IMR-90 (cell line): ENCODE measurements at regions not wholly inside any gene's neighbourhood (a gene's known extent, or its start where the extent isn't known, plus 50 kb on each side); places are given as distances from the start of the nearest gene placed in this dataset.

Source experiments
- ATAC-seq: fragments of 200-7000 bp; cut with Tn5 transposase; 2 replicates; pipeline ENCODE4 v1.9.1; 2020; ENCODE audit warnings: low read depth, mild to moderate bottlenecking, moderate library complexity
- BruUV-seq: library from RNA; stranded (reverse); fragments of 400-500 nt; replicated peaks from 2 replicates; lab custom pipeline; 2021; lab: Mats Ljungman, UMichigan
- CTCF ChIA-PET: fragments of 300-600 bp; formaldehyde crosslinking; extraction: SDS; loops from one replicate; lab custom pipeline; 2021; ENCODE audit warnings: antibody characterized with exemption; lab: Yijun Ruan, JAX
- POLR2A ChIA-PET: fragments of 300-600 bp; sonication (Branson Sonifier 250); formaldehyde crosslinking; loops from one replicate; lab custom pipeline; 2022; ENCODE audit warnings: antibody characterized with exemption; ENCODE audit not compliant: unreplicated experiment; lab: Charles Lee
- DNase-seq: peaks from one replicate; pipeline ENCODE4 v3.0.0; 2013
- H2AFZ ChIP-seq: replicated peaks from 2 replicates; pipeline ENCODE3; 2013; ENCODE audit warnings: low read length, mild to moderate bottlenecking; ENCODE audit not compliant: poor library complexity
- H2AK5ac ChIP-seq: 2 replicates; pipeline ENCODE4 v1.6.1; 2013; ENCODE audit warnings: low read depth, low read length, inconsistent platforms
- H2AK9ac ChIP-seq: replicated peaks from 2 replicates; pipeline ENCODE3; 2013; ENCODE audit warnings: mild to moderate bottlenecking, low read depth, low read length, moderate library complexity; ENCODE audit not compliant: poor library complexity
- H2BK120ac ChIP-seq: 2 replicates; pipeline ENCODE4 v1.6.1; 2013; ENCODE audit warnings: low read depth, low read length, inconsistent platforms
- H2BK15ac ChIP-seq: 3 replicates; pipeline ENCODE4 v1.6.1; 2013; ENCODE audit warnings: low read depth, low read length, inconsistent platforms
- H2BK20ac ChIP-seq: 2 replicates; pipeline ENCODE4 v1.6.1; 2013; ENCODE audit warnings: low read depth, mild to moderate bottlenecking, inconsistent platforms, low read length, moderate library complexity
- H2BK5ac ChIP-seq: 2 replicates; pipeline ENCODE4 v1.6.1; 2013; ENCODE audit warnings: mild to moderate bottlenecking, low read depth, low read length, inconsistent platforms; ENCODE audit not compliant: poor library complexity, severe bottlenecking
- H3K14ac ChIP-seq: replicated peaks from 2 replicates; pipeline ENCODE4 v1.6.1; 2013; ENCODE audit warnings: low read depth, low read length, inconsistent platforms
- H3K18ac ChIP-seq: 2 replicates; pipeline ENCODE4 v1.6.1; 2013; ENCODE audit warnings: low read depth, low read length, control low read depth
- H3K23ac ChIP-seq: 2 replicates; pipeline ENCODE4 v1.6.1; 2013; ENCODE audit warnings: low read depth, low read length, inconsistent platforms
- H3K27ac ChIP-seq: 2 replicates; pipeline ENCODE4 v1.5.1; 2013; ENCODE audit warnings: mild to moderate bottlenecking, control low read depth, low read length; ENCODE audit not compliant: insufficient read depth
- H3K27me3 ChIP-seq: 2 replicates; pipeline ENCODE4 v1.6.1; 2013; ENCODE audit warnings: low read length; ENCODE audit not compliant: control insufficient read depth, insufficient read depth
- H3K36me3 ChIP-seq: 2 replicates; pipeline ENCODE4 v1.6.1; 2013; ENCODE audit warnings: low read length, mixed read lengths; ENCODE audit not compliant: control insufficient read depth, insufficient read depth
- H3K4ac ChIP-seq: 2 replicates; pipeline ENCODE4 v1.6.1; 2013; ENCODE audit warnings: low read depth, low read length, inconsistent platforms
- H3K4me1 ChIP-seq: 2 replicates; pipeline ENCODE4 v1.6.1; 2013; ENCODE audit warnings: low read length, mixed read lengths; ENCODE audit not compliant: control insufficient read depth, insufficient read depth
- H3K4me2 ChIP-seq: 2 replicates; pipeline ENCODE4 v1.6.1; 2013; ENCODE audit warnings: low read depth, mild to moderate bottlenecking, control low read depth, low read length, moderate library complexity
- H3K4me3 ChIP-seq: 2 replicates; pipeline ENCODE4 v1.5.1; 2013; ENCODE audit warnings: low read depth, mild to moderate bottlenecking, control low read depth, low read length, moderate library complexity; ENCODE audit not compliant: insufficient read depth
- H3K56ac ChIP-seq: 2 replicates; pipeline ENCODE4 v1.6.1; 2013; ENCODE audit warnings: low read length, inconsistent platforms; ENCODE audit not compliant: insufficient read depth; ENCODE audit errors: extremely low read depth
- H3K79me1 ChIP-seq, 2 experiments: 2 replicates each; pipeline ENCODE4 v1.6.1; 2013; ENCODE audit warnings: low read length in 2 of 2, inconsistent platforms in 1 of 2, low read depth in 1 of 2
- H3K9ac ChIP-seq: 2 replicates; pipeline ENCODE4 v1.6.1; 2013; ENCODE audit warnings: low read depth, low read length, control low read depth
- H3K9me1 ChIP-seq: 2 replicates; pipeline ENCODE4 v1.6.1; 2013; ENCODE audit warnings: low read length, inconsistent platforms; ENCODE audit not compliant: insufficient read depth
- H3K9me3 ChIP-seq: 2 replicates; pipeline ENCODE4 v1.6.1; 2013; ENCODE audit warnings: low read length; ENCODE audit not compliant: control insufficient read depth, insufficient read depth
- H4K20me1 ChIP-seq: 2 replicates; pipeline ENCODE4 v1.6.1; 2013; ENCODE audit warnings: low read length, inconsistent platforms; ENCODE audit not compliant: insufficient read depth
- H4K5ac ChIP-seq: 2 replicates; pipeline ENCODE4 v1.6.1; 2013; ENCODE audit warnings: mild to moderate bottlenecking, low read depth, low read length, control low read depth
- H4K8ac ChIP-seq, 2 experiments: 2 replicates each; pipeline ENCODE4 v1.6.1; 2013; ENCODE audit warnings: low read depth in 2 of 2, low read length in 2 of 2, control low read depth in 1 of 2, inconsistent platforms in 1 of 2
- H4K91ac ChIP-seq: 2 replicates; pipeline ENCODE4 v1.6.1; 2013; ENCODE audit warnings: low read depth, low read length, inconsistent platforms; ENCODE audit not compliant: insufficient read depth
- BHLHE40 ChIP-seq: fragments of 150-350 bp; IDR thresholded peaks from 2 replicates; pipeline ENCODE4 v1.6.1; 2016; ENCODE audit warnings: mild to moderate bottlenecking, low read depth, low read length
- CEBPB ChIP-seq: IDR thresholded peaks from 2 replicates; pipeline ENCODE4 v1.6.1; 2012; ENCODE audit warnings: low read depth, low read length, improper control_type of control experiment
- CHD1 ChIP-seq: IDR thresholded peaks from 2 replicates; pipeline ENCODE4 v1.6.1; 2012; ENCODE audit warnings: low read depth, low read length, improper control_type of control experiment
- CTCF ChIP-seq: conservative IDR thresholded peaks from 2 replicates; pipeline ENCODE4 v1.5.1; 2012; ENCODE audit warnings: mild to moderate bottlenecking, low read depth, low read length, improper control_type of control experiment
- ELK1 ChIP-seq: fragments of 150-350 bp; IDR thresholded peaks from 2 replicates; pipeline ENCODE4 v1.6.1; 2016; ENCODE audit warnings: low read depth, mild to moderate bottlenecking, low read length, moderate library complexity, borderline replicate concordance
- FOS ChIP-seq: fragments of 150-350 bp; IDR thresholded peaks from 2 replicates; pipeline ENCODE4 v1.6.1; 2016; ENCODE audit warnings: low read depth, low read length
- MAFK ChIP-seq: IDR thresholded peaks from 2 replicates; pipeline ENCODE4 v1.6.1; 2012; ENCODE audit warnings: low read depth, low read length, improper control_type of control experiment
- MAZ ChIP-seq: IDR thresholded peaks from 2 replicates; pipeline ENCODE4 v1.6.1; 2012; ENCODE audit warnings: low read depth, mild to moderate bottlenecking, low read length, improper control_type of control experiment, moderate library complexity, borderline replicate concordance
- MXI1 ChIP-seq: IDR thresholded peaks from 2 replicates; pipeline ENCODE4 v1.6.1; 2012; ENCODE audit warnings: low read depth, mild to moderate bottlenecking, low read length, moderate library complexity, borderline replicate concordance
- NFE2L2 ChIP-seq: fragments of 150-350 bp; IDR thresholded peaks from 2 replicates; pipeline ENCODE4 v1.6.1; 2016; ENCODE audit warnings: low read depth, mild to moderate bottlenecking, low read length
- POLR2A ChIP-seq: IDR thresholded peaks from 2 replicates; pipeline ENCODE4 v1.6.1; 2012; ENCODE audit warnings: mild to moderate bottlenecking, low read depth, low read length
- RAD21 ChIP-seq: IDR thresholded peaks from 2 replicates; pipeline ENCODE4 v1.6.1; 2012; ENCODE audit warnings: low read length, improper control_type of control experiment
- RCOR1 ChIP-seq: IDR thresholded peaks from 2 replicates; pipeline ENCODE4 v1.6.1; 2012; ENCODE audit warnings: mild to moderate bottlenecking, low read length, improper control_type of control experiment; ENCODE audit not compliant: insufficient replicate concordance
- RFX5 ChIP-seq: IDR thresholded peaks from 2 replicates; pipeline ENCODE4 v1.8.0; 2012; ENCODE audit warnings: low read depth, mild to moderate bottlenecking, low read length, moderate library complexity
- SMC3 ChIP-seq: fragments of 150-350 bp; IDR thresholded peaks from 2 replicates; pipeline ENCODE4 v1.6.1; 2016; ENCODE audit warnings: low read depth, mild to moderate bottlenecking, antibody characterized with exemption, low read length, moderate library complexity
- USF2 ChIP-seq: fragments of 150-350 bp; IDR thresholded peaks from 2 replicates; pipeline ENCODE4 v1.6.1; 2017; ENCODE audit warnings: mild to moderate bottlenecking, antibody characterized with exemption, low read length, low read depth
- WGBS, 2 experiments: methylation state at CpG; one replicate each; pipeline versions ENCODE4 v1.1.5 to v1.1.7; 2013; ENCODE audit warnings: missing lambda C conversion rate in 2 of 2; ENCODE audit not compliant: insufficient read length in 1 of 2; ENCODE audit errors: extremely low coverage in 2 of 2; 5-methylcytosine and 5-hydroxymethylcytosine counted together
- dilution Hi-C: fragments of 300-500 bp; cut with HindIII; formaldehyde crosslinking; loops from one replicate; pipeline ENCODE4 v1.14.3; 2018; ENCODE audit warnings: low sequenced_read_pairs; ENCODE audit not compliant: unreplicated experiment
- in situ Hi-C: fragments of 300-500 bp; cut with MboI; formaldehyde crosslinking; loops from 3 replicates; pipeline ENCODE4 v1.14.3; 2019; ENCODE audit warnings: low sequenced_read_pairs, inconsistent platforms, mixed read lengths
- intact Hi-C: fragments of 100-400 bp; cut with micrococcal nuclease; formaldehyde crosslinking; loops from 2 replicates; pipeline ENCODE4 v1.10.0; 2022

GRCh38 chr7:57198801-57199200, 66.6 kb upstream of the ZNF479 start:
- DNase-seq (no peak), ATAC-seq (no peak)
- no peak overlapping the region for H3K56ac ChIP-seq
- H2AK5ac ChIP-seq, result no peak overlapping the region
- peaks cover 36% of the 10 kb centered on the region for H3K9me3 ChIP-seq
- in situ Hi-C loops (no loop called here), dilution Hi-C loops (no loop called here), intact Hi-C loops (no loop called here)
- H4K20me1 ChIP-seq, result no peaks in the 10 kb centered on the region
- H2BK5ac ChIP-seq, result no peak overlapping the region
- H3K4me3 ChIP-seq, result no peak overlapping the region
- H2BK15ac ChIP-seq, result no peak overlapping the region
- H3K9ac ChIP-seq, result no peak overlapping the region
- H3K9me1 ChIP-seq, result no peaks in the 10 kb centered on the region
- H3K27ac ChIP-seq, result no peak overlapping the region
- no peak overlapping the region for H2AK9ac ChIP-seq
- no peak overlapping the region for H2AFZ ChIP-seq
- 65% methylated on average over 5 of the region's 9 CpGs; no CpG with 5 or more reads in 1 of the 2 experiments for WGBS, 2 experiments
- H3K36me3 ChIP-seq, result no peaks in the 10 kb centered on the region
- H3K14ac ChIP-seq, result no peak overlapping the region
- H4K91ac ChIP-seq, result no peak overlapping the region
- ChIA-PET POLR2A (no interaction called here), CTCF (no interaction called here)
- H2BK120ac ChIP-seq, result no peak overlapping the region
- no peaks in the 10 kb centered on the region for H3K27me3 ChIP-seq
- no TSS peak for BruUV-seq
- no peak overlapping the region for H3K4me2 ChIP-seq
- H3K23ac ChIP-seq, result no peak overlapping the region
- H3K4ac ChIP-seq, result no peak overlapping the region
- no peak for TF ChIP-seq BHLHE40
- TF ChIP-seq POLR2A, result no peak
- TF ChIP-seq ELK1, result no peak
- TF ChIP-seq RAD21, result no peak
- no peak for TF ChIP-seq USF2
- no peak for TF ChIP-seq MXI1
- TF ChIP-seq SMC3, result no peak
- no peak for TF ChIP-seq RFX5
- no peak for TF ChIP-seq NFE2L2
- TF ChIP-seq CEBPB, result no peak
- no peak for TF ChIP-seq CTCF
- no peak for TF ChIP-seq MAFK
- TF ChIP-seq FOS, result no peak
- TF ChIP-seq CHD1, result no peak
- TF ChIP-seq RCOR1, result no peak
- no peak for TF ChIP-seq MAZ
- no peak overlapping the region for H2BK20ac ChIP-seq
- H3K4me1 ChIP-seq, result no peaks in the 10 kb centered on the region
- no peaks in the 10 kb centered on the region for H3K79me1 ChIP-seq
- no peak overlapping the region for H4K8ac ChIP-seq
- H3K18ac ChIP-seq, result no peak overlapping the region
- H4K5ac ChIP-seq, result no peak overlapping the region
